HG03342 (cell line): ENCODE measurements at regions not wholly inside any gene's neighbourhood (a gene's known extent, or its start where the extent isn't known, plus 50 kb on each side); places are given as distances from the start of the nearest gene placed in this dataset.

Source experiments
- ATAC-seq: cut with Tn5 transposase; IDR thresholded peaks from one replicate; pipeline ENCODE4 v1.9.1; 2021; ENCODE audit warnings: mild to moderate bottlenecking, moderate library complexity; ENCODE audit not compliant: unreplicated experiment

DNA sequence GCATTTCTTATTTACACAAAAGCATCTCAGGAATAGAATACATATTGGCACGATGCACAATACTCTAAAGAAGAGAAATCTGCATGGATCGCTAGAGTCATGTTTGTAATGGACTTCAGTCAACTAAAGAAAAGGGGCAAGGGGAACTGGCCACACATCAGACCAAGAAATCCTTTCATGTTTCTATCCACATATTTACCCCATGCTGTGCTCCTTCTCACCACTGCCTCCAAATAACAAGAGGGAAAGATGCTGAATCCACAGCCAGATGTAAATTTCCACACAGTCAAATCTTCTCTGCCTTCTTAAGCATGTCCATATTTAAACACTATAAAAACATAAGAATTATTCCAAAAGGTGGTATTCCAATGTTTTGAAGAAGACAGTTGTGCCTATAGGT lies 67.6 kb downstream of the COX18 start:
- no peak for ATAC-seq

DNA sequence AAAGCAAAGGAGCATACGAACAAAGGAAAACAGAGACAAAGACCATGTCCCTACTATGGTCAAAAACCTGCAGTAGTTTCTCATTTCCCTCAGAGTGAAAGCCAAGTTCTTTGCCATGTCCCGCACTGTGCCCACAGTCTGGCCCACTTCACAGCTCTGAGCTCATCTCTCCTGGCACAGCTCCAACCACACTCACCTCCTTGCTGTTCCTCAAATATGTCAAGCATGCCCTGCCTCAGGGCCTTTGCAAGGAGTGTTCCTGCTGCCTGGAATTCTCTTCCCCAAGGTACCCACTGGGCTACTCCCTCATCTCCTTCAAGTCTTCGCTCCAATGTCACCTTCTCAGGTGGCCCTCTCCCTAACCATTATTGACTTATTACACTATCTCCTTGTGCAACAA lies 72.1 kb downstream of the COX18 start:
- no peak for ATAC-seq

DNA sequence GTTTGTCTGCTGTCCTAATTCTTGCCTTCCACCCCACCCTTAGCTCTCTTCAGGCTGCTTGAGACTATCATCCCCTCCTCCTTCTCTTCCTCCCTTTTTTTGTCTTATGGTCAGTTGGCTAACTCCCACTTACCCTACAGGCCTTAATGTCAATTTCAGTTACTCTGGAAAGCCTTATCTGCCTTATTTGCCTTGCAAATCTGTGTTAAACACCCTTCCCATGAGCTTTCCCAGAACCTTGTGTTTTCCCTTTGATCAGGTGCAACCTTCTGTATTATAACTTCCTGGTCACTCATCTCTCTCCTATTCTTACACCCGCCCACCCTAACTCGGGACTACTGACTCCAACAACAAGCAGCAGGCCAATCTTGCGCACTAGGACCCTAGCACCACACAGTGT lies 74.8 kb downstream of the COX18 start:
- ATAC-seq = no peak

DNA sequence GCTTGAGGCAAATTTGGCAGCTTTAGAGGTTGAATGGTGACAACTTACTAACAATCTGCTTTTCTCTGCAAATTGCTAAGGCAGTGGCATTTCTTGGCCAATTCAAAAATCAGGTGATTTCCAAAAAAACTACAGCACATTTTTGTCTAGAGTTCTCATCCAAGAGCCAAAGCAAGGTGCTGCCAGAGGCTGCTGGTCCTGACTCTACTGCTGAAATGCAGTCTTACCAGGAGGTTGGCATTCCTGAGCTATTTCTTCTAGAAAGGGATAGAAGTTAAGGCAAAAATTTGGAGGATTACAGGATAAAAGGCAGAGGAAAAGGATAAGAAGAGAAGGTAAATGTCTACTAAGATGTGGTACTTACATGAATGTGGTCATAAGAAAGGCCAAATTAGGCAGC lies 75.6 kb downstream of the COX18 start:
- ATAC-seq = no peak

DNA sequence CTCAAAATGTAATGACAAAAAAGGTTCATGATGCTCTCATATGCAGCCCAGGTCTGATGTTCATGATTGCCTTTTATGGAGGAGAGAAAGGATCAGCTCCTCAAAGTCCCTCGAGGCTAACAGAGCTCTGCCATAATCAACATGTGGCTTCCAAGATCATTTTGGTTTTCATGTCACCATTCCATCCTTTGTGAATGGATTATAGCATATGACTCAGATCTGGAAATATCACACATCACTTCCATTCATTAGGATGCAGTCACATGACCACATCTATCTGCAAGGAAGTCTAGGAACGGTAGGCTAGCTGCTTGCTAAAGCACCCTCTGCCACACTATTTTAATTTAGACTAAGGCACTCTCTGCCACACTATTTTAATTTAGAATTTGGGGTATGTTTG lies 77.6 kb downstream of the COX18 start:
- ATAC-seq = no peak

DNA sequence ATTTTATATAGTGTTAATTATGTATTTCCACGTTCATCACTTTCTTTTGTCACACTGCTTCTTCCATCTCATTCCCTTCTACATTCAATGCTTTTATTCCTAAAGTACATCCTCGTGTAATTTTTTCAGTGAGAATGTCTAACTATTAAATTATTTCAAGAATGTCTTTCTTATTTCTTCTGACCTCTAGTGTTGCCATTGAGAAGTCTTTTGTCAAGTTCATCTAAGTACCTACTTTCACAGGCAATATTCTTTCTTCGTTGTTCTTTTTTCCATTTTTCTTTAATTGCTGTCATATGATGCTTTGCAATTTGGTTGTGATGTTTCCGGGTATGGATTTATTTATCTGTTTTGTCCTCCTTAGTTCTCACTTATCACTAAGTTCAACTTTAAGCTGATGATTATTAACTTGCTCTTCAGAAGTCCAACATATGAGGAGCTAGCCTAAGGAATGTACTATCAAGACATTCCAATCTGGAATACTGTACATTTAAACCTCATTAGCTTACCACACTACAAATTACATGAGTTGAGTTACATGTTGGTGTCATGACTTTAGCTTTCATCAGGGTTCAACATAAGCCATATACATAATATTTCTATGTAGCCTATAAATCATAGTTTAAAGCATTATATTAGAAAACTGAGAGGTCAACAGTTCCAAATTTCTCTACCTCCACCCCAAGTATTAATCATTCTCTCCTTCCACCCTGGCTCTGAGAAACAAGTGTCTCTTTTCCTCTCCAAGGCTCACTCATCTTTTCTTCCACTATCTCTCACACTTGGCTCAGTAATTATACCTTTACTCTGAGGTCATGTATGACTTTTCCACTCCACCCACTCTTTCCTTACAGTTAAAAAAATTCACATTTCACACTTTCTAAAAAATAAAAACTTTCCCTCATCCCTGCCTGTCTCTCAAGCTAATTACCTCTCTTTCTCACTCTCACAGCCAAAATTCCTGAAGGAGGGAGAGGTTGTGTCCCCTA lies 81.5 kb downstream of the COX18 start:
- ATAC-seq = no peak

DNA sequence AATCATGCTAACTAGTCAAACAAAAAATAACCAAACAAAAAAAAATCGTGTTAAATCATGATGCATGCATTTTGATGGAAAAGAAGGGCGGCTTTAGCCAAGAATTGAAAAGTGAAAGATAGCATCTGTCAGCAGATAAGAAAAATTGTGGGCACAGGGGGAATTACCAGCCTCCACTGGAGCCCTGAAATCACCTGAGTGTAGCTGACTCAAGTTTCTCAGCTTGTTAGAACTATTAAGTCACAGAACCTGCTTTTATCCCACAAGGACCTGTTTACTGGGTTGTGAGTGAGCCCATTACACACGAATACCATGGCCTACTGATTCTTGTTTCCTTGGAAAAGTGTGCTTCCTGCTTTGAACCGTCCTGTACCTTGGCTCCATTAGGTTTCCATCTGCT lies 85.2 kb downstream of the COX18 start:
- ATAC-seq = no peak

DNA sequence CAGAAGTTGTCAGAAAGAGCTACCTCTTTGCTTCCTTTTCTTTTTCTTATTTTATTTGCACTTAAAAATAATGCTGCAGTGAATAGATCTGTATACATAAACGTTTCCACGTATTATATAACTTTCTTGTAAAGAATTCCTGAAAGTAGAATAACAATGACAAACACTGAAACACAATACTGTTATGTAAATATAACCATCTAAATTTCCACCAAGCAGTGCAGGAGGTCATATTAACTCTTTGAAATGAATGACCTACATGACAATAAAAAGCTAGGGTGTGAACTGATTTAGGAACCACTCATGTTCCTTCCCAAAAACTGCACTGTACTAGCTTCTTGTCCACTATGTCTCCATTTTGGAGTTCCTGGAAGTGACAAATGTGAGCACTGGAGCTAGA lies 85.8 kb downstream of the COX18 start:
- no peak for ATAC-seq

DNA sequence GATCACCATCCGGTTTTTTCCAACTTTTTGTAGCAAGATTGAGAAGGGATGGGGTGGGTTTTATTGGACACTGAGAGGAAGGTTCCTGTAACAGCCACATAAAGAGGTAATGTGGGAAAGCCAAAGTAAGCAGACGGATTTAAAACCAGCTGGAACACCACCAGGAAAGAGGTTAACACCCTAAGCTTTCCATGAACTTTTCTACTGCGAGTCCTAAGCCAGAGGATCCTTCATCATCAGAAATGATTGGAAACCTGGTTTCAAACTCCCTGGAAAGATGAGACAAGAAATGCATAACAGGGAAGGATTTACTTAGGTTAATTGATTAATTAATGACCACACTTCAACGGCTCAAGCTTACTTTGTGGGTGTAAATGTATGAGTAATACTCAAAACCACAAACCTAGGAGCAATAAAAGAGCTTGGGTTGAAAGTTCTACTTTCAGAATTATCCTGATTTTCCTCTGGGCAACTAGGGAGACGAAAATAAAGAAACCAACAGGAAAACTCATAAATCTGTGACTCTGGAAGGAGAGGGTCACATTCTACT lies 91.5 kb downstream of the COX18 start:
- no peak for ATAC-seq

DNA sequence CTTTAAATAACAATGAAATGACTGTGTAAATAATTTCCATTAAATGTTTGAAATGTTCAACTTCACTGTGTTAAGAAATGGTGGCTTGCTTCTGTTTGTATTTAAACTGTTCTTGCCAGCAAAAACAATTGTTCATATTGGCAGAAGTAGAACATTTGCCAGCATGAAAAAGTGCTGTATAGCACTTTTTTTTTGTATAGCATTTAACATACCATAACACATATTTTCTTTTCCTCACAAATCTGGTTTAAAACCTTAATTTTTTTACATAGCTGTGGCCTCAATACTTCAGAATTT lies 94.1 kb downstream of the COX18 start:
- ATAC-seq = no peak

DNA sequence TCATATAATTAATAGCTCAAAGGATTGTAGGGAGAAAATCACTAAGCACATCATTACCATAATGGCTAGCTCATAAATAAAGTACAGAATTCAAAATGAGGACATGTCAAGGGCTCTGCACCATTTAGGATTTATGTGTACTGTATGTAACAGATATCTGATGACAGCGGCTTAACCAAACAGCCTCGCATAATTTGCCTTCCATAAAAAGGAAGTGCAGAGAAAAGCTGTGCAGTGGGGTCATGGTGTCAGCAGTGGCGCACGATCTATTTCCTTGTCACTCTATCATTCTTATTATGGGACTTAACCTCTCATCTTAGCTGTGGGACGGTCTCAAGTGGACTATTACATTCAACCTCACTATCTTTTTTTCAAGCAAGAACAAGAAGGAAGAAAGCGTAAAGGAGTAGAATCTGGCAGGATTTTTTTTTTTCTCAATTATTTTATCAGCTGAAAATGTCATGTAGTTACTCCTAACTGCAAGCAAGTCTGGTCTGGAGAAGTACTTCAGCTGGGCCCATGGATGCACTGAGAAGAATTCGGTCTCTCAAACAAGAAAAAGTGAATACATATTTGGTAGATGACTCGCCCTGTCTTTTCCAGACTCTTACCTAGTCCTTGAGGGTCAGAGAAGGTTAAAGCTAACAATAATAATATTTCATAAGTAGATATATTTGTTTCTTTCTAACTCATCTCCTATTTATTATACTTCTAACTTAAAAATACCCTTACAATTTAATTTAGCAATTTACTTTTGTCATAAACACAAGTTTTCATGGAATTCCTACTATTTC lies 94.6 kb downstream of the COX18 start:
- ATAC-seq = no peak

DNA sequence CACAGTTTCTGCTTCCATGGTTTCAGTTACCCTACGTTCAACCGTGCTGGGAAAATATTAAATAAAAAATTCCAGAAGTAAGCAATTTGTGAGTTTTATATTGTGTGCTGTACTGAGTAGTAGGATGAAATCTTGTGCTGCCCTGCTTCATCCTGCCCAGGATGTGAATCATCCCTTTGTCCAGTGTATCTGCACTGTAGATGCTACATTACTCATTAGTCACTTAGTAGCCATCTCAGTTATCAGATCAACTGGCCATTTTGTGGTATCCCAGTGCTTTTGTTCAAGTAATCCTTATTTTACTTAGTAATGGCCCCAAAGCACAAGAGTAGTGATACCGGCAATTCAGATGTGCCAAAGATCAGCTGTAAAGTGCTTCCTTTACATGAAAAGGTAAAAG lies 97.9 kb downstream of the COX18 start:
- ATAC-seq = no peak

DNA sequence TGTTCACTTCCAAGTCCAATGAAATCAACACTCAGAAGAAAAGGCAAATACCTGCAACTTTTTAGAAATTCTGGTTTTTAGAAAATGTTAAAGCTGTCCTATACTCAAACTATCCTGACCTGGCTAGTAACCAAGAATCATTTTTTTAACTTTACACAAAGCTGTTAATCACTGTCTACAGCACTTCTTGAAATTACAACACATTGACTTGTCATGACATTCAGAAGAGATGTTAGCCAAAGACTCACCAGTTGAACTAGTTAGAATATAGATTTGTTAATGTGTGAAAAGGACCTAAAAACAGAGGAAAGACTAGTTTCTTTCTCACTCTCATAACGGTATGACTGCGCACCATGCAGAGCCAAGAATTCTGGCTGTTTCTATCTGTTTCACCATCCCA lies 98.8 kb downstream of the COX18 start:
- ATAC-seq = no peak

DNA sequence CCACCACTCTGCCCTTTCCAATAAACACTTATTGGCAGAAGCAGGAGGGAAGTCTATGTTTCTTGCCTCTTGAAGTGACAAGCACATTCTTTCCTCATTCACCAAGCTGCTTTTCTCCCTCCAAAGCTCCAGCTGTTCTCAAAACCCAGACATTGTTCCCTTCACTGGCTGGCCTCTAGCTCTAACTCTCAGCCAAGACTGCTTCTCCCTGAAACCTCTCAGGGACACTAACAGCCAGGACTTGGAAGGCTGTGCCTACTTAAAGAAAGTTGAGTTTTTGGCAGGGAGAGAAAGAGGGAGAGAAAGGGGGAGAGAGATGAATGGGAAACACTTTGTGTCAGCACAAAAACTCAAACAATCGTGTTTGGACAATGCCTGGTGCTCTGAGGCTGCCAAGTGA lies 99.5 kb downstream of the COX18 start:
- ATAC-seq = no peak

DNA sequence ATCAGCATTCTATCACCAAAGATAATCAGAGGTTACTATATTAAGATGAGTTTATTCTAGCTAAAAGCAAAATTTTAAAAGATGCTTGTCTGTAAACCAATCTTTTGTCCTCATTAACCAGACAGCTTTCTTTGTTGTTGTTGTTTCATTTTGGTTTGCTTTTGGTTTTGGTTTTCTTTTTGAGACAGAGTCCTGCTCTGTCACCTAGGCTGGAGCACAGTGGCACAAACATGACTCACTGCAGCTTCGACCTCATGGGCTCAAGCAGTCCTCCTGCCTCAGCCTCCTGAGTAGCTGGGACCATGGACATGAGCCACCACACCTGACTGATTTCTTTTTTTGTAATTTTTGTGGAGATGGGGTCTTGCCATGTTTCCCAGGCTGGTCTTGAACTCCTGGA lies 102.9 kb downstream of the COX18 start:
- peak; percentile 80 for ATAC-seq

DNA sequence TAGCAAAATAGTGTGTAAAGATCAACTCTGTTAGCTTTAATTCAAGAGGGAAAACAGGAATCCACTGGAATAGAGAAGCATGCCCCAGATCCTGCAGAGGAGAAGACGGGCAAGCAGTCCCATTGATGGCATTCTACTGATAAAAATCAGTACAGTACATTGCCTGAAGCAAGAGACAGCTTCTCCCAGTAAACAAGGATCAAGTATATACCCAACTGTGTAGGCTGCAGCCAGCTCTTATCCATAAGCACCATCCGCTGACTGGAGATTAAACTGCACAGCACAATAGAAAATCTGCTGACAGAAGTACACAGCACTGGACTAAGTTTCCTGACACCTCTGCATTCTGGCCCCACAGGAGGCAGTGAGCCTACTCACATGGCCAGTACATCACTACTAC lies 110.1 kb downstream of the COX18 start:
- no peak for ATAC-seq

DNA sequence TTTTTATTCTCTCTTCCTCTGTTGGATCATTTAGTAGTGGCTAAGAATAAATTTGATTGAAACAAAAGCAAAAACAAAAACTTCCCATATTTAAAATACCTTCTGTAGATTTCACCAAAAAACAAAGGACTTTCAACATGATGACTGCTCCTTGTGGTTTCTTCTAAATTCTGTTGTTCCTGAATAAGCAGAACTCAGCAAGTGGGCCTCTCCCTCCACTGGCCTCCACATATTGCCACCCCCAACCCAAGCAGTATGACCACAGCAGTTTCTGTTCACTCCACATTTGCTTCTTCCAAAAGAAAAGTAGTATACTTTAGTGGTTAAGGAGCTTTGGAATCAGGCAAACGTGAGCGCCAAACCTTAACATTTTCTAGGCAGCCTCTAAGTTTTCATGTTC lies 114.7 kb downstream of the COX18 start:
- no peak for ATAC-seq

DNA sequence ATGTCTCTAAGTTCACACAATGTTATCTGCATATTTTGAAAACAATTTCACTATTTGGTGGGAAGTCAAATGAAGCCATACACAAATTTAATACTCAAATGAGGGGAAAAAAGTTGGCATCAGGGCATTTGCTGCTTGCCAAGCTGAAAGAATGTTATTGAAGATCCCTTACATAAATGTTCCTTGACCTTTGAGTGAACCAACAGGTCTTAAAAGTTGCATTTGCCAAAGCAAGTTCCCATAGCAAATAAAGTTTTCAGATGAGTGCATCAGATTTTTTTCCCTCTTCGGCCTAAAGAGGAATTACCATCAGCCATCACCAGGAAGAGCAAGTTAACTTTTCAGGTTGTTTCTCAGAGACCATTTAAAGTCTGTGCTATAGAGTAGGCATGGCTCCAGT lies 115.9 kb downstream of the COX18 start:
- ATAC-seq = no peak

DNA sequence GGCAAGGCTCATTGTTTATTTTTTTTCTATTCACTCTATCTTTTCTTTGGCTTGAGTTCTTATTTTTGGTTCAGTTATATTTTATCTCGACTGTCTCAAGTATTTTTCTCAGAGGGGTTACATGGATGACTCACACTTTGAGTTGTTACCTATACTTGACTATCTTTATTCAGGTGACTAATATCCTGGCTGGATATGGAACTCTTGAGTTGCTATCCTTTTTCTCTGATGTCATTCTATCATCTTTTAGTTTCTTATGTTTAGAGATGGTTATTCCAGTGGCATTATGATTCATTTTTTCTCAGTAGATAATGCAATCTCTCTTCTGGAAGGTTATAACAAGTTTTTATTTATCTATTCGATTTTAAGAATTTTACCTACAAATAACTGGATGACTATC lies 117.9 kb downstream of the COX18 start:
- ATAC-seq = no peak

DNA sequence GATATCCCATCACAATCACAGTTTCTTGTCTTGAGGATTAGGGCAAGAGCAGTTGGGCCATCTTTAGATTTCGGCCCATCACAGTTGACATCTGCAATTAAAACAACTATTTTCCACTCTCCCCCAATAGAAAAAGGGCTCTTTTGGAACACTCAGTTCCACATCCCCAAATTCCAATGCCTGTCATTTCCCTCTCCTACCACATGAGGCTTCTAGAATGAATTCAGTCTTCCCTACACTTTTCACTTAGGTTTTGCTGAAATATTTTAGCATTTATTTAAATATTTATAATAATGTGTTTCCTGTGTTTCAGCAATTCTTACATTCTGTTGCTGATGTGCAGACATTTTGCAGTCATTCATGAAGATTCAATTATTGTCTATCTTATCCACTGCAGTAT lies 118.4 kb downstream of the COX18 start:
- no peak for ATAC-seq

DNA sequence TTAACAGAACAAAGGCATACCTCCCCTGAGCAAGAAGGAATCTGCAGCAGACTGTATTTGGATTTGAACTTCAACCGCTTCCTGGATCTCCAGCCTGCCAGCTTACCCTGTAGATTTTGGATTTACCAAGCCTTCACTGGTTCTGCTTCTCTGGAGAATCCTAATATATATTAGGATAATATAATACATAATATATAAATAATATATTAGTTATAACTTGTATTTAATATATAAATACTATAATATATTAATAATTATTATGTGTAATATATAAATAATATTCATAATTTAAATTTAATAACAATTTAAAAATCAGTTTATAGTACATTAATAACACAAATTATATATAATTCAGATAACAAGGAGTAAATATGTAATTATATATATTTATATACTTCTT lies 121.4 kb downstream of the COX18 start:
- ATAC-seq = no peak

DNA sequence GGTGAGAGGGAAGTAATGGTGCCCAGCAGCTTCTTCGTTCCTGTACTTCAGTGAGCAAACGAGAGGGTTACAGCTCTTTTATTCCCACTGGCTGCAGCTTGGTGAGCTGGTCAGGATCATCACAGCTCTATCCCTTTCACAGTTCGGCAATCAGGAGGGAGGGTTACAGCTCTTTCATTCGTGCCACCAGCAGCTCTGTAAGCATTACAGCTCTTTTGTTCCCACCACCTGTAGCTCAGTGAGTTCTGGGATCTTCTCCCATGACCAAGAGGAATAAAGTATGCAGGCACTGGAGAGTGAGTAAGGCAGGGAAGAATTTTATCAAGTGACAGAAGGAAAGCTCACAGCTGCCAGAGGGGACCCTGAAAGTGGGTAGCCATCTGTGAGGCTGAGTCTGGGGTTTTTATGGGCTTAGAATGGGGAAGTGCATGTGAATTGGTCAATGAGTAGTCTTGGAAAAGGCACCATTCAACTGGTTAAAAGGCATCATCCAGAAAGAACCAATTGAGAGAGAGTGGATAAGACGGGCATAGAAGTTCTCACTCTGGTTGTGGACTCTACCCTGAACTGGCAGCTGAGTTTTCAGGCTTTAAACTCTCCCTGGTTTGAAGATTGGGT lies 123.7 kb downstream of the COX18 start:
- no peak for ATAC-seq
